Epithelial cell of esophagus (primary cell): ENCODE measurements at regions not wholly inside any gene's neighbourhood (a gene's known extent, or its start where the extent isn't known, plus 50 kb on each side); places are given as distances from the start of the nearest gene placed in this dataset.

Experiments used
- DNase-seq: peaks from one replicate; pipeline ENCODE4 v3.0.0; 2010; ENCODE audit warnings: low read depth
- H3K4me3 ChIP-seq: 2 replicates; pipeline ENCODE4 v1.5.1; 2011; ENCODE audit warnings: mild to moderate bottlenecking, low read length, control low read depth
- TF ChIP-seq, protein P1 (sequence below): IDR thresholded peaks from 2 replicates; pipeline ENCODE4 v1.5.1; 2011; ENCODE audit warnings: low read depth, mild to moderate bottlenecking, low read length, control low read depth, inconsistent platforms; ENCODE audit not compliant: insufficient read depth; ENCODE audit errors: missing control alignments

- DNase-seq, result no peak
- H3K4me3 ChIP-seq, result no peak overlapping the region
- TF ChIP-seq, protein P1, sequence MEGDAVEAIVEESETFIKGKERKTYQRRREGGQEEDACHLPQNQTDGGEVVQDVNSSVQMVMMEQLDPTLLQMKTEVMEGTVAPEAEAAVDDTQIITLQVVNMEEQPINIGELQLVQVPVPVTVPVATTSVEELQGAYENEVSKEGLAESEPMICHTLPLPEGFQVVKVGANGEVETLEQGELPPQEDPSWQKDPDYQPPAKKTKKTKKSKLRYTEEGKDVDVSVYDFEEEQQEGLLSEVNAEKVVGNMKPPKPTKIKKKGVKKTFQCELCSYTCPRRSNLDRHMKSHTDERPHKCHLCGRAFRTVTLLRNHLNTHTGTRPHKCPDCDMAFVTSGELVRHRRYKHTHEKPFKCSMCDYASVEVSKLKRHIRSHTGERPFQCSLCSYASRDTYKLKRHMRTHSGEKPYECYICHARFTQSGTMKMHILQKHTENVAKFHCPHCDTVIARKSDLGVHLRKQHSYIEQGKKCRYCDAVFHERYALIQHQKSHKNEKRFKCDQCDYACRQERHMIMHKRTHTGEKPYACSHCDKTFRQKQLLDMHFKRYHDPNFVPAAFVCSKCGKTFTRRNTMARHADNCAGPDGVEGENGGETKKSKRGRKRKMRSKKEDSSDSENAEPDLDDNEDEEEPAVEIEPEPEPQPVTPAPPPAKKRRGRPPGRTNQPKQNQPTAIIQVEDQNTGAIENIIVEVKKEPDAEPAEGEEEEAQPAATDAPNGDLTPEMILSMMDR, result no peak
These were observed 452.9 kb downstream of the UTRN start for GRCh38 chr6:144737998-144738397.

DNA sequence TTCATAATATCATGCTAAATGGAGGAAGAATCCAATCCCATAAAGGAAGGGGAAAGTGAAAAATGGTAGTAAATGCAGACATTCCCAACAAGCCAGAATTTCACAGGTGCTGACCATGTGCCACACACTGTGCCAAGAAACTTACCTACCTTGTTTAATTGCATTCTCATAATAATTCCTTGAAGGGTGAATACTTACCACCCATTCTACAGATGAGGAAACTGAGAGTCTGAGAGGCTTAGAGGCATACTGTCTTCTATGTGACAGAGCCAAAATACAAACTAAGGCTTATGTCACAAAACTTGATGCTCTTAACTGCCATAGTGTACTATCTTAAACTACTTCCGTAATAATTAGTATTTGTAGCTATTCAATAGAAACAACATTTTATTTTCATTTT, 454.7 kb downstream of the UTRN start:
- DNase-seq, result no peak
- H3K4me3 ChIP-seq, result no peak overlapping the region
- TF ChIP-seq, protein P1, result no peak

DNA sequence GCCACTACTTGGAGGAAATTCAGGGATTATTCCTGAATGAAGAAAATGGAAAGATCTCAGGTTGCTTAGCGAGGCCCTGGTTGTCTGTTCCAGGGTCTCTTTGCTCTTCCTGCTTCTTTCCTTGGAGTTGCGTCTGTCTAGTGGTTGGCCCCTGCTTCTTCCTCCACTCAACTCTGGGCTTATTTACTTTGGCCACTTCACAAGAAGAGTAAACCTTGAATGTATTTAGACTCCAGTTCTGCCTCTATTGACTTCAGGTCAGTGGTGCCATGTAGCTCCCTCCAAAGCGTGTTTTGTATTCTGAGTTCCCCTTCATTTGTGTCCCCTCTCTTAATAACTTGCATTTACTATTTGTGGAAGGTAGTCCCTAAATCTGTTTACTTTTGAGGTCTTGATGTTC, 456.5 kb downstream of the UTRN start:
- DNase-seq, result no peak
- TF ChIP-seq, protein P1, result no peak
- no peak overlapping the region for H3K4me3 ChIP-seq

DNA sequence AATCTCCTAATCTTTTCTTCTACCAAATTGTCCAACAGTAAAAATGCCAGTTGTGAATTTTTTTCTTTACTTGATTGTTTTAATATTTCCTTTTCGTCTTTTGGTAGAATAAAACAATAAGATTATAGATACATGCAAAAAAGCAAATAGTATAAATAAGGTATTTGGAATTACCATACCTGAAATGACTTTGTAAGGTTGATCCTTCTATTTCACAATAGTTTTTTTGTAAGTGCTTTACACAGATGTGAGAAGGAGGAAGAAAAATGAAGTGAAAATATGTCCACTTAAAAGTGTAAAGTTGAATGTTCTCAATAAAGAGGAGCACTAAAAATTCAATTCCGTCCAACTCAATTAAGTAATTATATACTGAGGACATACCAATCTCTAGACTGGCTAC, 457.6 kb downstream of the UTRN start:
- no peak overlapping the region for H3K4me3 ChIP-seq
- DNase-seq, result no peak
- TF ChIP-seq, protein P1, result no peak

- TF ChIP-seq, protein P1, result no peak
- DNase-seq, result no peak
- no peak overlapping the region for H3K4me3 ChIP-seq
These were observed 459.6 kb downstream of the UTRN start for GRCh38 chr6:144744720-144745119.

- TF ChIP-seq, protein P1, result no peak
- no peak for DNase-seq
- no peak overlapping the region for H3K4me3 ChIP-seq
These were observed 460.3 kb downstream of the UTRN start for GRCh38 chr6:144745439-144745838.

DNA sequence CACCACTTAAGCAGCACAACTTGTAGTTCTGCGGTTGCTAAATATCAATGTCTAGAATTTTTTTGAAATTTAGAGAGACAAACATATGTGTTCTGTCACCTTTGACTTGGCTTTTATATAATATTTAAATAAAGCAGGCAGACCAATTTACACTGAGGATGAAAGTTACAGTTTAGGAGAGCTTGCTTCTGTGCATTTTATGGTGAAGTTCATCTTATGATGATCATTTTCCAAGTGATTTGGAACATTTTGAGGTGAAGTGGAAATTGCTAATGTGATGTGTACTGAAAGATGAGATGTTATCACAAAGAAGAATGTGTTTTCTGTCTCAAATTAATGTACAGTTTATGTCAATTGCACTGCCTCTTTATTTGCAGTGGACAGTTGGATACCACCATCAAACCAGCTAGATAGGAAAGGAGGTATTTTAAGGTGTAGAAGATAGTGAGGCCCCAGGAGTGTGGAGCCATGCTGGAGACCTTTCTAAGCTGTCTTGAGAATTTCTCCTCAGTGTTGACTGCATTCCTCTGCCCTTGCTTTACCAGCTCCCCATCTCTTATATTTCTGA, 461.9 kb downstream of the UTRN start:
- no peak for DNase-seq
- H3K4me3 ChIP-seq, result no peak overlapping the region
- TF ChIP-seq, protein P1, result no peak
